Cardiac fibroblast (primary cell): ENCODE measurements at regions not wholly inside any gene's neighbourhood (a gene's known extent, or its start where the extent isn't known, plus 50 kb on each side); places are given as distances from the start of the nearest gene placed in this dataset.
A peak's percentile ranks its signal among the peaks of the same experiment; 100 is the strongest.
"Not testable (repeated sequence)": the region's sequence is repeated elsewhere in the genome, so short reads cannot be mapped to it uniquely, and the experiment has no call there.

ENCODE experiments used
- DNase-seq, 2 donors: peaks; one replicate each; pipeline versions ENCODE4 v3.0.0 to v3.0.0-alpha.2; 2010; ENCODE audit warnings: low read depth in 2 of 2
- H3K4me3 ChIP-seq, 2 donors: replicated peaks in 1 of 2; 1 replicate in 1 of 2; 2 replicates in 1 of 2; pipeline ENCODE4 v1.5.1; 2011; ENCODE audit warnings: low read depth in 2 of 2, low read length in 2 of 2, mild to moderate bottlenecking in 2 of 2, moderate library complexity in 1 of 2
- TF ChIP-seq, protein P1 (sequence below): IDR thresholded peaks from one replicate; pipeline ENCODE4 v1.5.1; 2011; ENCODE audit warnings: low read depth, mild to moderate bottlenecking, low read length, inconsistent platforms

DNA sequence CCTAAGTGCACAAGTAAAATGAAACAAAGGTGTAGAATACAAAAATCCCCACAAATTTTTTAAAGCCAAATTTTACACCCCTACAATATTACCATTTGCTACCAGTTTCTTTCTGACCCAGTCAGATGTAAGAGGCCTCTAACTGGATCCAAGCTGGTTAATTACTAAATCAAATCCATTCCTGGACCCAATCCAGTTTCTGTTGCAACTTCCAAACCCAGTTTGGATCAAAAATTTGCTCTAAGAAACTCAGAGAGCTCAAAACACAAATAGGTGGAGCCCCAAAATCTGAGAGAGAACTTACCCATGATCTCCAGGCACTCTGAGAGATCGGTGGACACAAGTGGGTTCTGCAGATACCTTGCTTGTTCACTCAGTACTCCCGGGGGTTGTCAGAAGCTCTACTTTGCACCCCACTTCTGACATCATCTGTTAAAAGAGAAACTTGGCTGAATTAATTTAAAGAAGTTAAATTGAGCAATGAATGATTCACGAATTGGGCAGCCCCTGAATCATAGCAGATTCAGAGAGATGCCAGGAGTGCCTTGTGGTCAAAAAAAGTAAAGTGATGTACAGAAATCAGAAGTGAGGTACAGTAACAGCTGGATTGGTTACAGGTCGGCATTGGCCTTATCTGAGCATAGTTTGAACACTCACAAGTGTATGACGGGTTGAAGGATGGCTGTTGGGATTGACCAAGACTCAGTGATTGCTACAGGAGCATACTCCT is 448.0 kb downstream of the KCNT2 start:
- DNase-seq, result peak; percentile 72
- TF ChIP-seq, protein P1, sequence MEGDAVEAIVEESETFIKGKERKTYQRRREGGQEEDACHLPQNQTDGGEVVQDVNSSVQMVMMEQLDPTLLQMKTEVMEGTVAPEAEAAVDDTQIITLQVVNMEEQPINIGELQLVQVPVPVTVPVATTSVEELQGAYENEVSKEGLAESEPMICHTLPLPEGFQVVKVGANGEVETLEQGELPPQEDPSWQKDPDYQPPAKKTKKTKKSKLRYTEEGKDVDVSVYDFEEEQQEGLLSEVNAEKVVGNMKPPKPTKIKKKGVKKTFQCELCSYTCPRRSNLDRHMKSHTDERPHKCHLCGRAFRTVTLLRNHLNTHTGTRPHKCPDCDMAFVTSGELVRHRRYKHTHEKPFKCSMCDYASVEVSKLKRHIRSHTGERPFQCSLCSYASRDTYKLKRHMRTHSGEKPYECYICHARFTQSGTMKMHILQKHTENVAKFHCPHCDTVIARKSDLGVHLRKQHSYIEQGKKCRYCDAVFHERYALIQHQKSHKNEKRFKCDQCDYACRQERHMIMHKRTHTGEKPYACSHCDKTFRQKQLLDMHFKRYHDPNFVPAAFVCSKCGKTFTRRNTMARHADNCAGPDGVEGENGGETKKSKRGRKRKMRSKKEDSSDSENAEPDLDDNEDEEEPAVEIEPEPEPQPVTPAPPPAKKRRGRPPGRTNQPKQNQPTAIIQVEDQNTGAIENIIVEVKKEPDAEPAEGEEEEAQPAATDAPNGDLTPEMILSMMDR, result no peak

DNA sequence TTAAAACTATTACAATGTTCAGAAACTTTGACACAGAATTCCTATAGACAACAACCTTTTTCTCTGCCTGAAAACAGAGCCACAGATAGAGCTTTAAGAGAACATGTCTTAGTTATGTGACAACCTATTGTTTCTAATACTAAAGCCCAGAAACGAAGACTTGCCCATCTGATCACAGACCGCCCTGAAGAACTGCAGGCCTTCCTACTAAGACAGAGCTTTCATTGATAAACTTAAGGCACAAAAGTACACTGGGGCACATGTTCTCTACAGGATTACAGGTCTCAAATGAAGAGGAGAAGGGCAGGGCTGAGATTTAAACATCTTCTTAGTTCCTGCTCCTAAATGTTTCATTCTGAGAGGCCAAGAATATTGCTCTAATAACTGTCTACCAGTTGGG is 452.7 kb downstream of the KCNT2 start:
- DNase-seq, result no peak
- TF ChIP-seq, protein P1, result no peak
- no peak overlapping the region for H3K4me3 ChIP-seq

More for the DNA sequence above, 448.0 kb downstream of the KCNT2 start:
- H3K4me3 ChIP-seq, result no peak overlapping the region

DNA sequence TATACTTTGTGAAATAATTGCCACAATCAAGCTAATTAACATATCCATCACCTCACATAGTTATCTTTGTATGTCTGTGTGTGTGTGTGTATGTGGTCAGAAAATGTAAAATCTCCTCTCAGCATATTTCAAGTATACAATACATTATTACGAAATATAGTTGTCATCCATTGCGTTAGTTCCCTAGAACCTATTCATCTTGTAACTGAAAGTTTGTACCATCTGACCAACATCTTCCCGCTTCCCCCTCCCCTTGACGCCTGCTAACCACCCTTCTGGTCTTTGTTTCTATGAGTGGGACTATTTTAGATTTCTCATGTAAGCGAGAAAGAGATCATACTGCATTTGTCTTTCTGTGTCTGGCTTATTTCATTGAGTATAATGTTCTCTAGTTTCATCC is 455.3 kb downstream of the KCNT2 start:
- peak in 1 of 2 donors; percentile 1 for DNase-seq
- H3K4me3 ChIP-seq, result no peak overlapping the region
- TF ChIP-seq, protein P1, result no peak

DNA sequence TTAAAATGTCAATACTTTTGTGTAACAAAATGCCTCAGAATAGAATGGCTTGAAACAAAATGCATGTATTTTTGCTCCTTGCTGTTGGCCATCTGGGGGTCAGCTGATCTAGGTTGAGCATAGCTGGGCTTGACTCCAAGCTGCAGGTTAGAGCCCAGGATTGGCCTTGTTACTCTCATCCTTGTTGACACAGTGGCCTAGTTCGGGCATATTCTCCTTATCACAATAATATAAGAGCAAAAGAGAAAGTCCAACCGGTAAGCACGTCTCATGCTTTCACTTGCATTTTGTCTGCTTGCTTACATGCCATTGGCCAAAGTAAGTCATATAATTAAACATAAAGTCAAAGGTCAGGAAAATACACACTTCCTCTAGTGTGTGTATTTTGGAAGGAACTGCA is 456.2 kb downstream of the KCNT2 start:
- H3K4me3 ChIP-seq, result no peak overlapping the region
- peak in 1 of 2 donors; percentile 8 for DNase-seq
- TF ChIP-seq, protein P1, result no peak

DNA sequence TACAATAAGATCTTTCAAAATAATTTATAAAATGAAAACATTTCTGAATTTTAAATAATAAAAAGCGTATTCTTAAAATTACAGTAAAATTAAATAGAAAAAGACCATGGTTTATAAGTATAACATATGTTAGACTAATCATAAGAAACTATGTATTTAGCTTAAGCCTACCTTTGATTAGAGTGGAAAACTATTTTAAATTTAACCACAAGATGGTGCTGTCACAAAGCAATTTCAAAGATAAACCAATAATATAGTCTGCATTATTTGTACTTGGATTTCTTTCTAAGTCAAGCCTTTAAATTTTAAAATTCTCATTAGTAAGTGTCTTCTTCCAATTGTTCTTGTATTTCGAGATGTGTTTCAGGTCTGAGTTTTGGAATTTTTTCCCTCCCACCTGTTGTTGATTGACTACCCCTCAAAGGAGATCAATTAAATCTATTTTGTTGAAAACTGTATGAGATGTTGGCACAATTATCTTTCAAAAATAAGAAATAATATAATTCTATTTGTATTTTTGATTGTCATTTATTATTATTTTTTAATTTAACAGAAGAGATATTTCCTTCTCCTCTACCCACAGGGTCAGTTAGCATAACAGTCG is 459.8 kb downstream of the KCNT2 start:
- peak; percentile 68 to 70 for DNase-seq
- TF ChIP-seq, protein P1, result peak; percentile 36

DNA sequence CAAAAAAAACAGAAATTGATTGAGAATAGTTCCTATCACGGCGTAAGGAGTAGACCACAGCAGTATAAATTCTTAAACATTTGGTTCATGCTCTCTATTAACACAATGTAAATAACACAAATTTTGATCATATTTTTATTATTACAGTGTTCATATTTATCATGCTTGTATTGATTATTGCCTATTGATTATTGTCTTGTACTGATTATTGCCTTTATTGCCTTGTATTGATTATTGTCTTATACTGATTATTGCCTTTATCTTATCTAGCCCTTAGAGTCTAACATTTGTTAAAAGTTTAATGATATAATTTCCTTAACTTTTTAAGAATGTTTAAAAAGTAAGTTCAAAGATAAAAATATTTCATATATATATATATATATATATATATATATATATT is 460.7 kb downstream of the KCNT2 start:
- DNase-seq, result no peak
- TF ChIP-seq, protein P1, result no peak
- no peak overlapping the region for H3K4me3 ChIP-seq

More for the DNA sequence above, 459.8 kb downstream of the KCNT2 start:
- no peak overlapping the region for H3K4me3 ChIP-seq

DNA sequence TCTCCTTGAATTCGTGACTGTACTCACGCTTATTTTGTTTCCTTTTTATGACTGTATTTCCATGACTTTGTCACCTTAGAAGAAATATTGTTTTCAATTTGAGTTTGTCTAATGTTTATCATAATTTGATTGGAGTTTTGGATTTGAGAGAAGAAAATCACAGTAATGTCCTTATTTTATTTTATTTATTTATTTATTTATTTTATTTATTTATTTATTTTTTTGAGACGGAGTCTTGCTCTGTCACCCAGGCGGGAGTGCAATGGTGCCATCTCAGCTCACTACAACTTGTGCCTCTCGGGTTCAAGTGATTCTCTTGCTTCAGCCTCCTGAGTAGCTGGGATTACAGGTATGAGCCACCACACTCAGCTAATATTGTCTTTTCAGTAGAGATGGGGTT is 463.1 kb downstream of the KCNT2 start:
- not testable (repeated sequence) for DNase-seq, H3K4me3 ChIP-seq
